Cortex of kidney (tissue), 1 donor: ENCODE measurements at regions not wholly inside any gene's neighbourhood (a gene's known extent, or its start where the extent isn't known, plus 50 kb on each side); places are given as distances from the start of the nearest gene placed in this dataset.

ENCODE experiments used
- DNase-seq: peaks from one replicate; lab custom pipeline; 2025; lab: John Stamatoyannopoulos, UW

DNA sequence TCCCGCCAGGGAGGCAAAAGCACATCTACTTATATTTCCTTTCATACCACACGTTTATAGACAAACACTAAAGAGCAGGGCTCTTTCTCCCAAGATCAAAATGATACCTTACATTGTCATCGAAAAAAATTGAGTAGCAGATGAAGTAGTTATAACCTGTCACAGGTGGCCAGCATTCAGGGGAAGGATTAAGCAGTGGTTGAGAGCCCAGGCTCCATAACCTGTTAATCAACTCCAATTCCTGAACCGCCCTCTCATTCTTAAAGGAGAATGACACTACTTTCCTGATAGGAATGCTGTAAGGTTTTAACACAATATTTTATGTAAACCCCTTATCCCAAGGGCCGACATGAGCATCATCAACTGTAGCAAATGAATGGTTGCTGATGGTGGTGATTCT lies 268.9 kb upstream of the KCNIP4 start:
- DNase-seq, result no peak

DNA sequence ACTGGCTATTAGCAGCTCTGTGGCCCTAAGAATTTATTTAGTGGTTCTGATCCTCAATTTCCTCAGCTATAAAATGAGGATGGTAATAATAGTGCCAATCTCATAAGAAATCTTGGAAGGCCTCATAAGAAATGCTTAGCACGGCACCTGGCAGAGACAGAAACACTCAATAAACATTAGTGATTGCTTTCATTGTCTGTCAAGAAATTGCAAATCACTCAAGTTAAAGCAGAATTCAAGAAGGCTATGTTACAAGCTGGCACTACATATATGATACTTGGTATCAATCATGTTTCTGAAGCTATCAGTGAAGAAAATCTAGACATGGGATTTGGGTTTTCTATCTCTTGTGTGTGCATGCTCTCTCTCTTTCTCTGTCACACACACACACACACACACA lies 267.7 kb upstream of the KCNIP4 start:
- DNase-seq, result no peak

DNA sequence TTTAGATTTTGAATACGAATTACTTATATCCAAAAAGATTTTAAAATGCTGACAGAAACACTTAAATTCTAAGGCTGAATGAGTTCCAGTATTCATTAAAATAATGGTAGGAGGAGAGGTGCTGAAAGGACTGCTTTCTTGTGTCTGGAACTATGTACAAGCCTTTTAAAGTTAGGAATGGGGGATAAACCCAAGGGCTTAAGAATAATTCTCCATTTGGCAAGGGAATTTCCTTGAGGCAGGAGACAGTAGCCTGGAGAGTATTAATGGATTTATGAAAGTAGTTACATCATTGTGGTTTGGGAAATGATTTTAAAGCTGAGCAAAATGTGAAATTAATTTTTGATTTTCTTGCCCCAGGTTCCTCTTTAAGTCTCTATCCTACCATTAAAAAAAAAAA lies 266.5 kb upstream of the KCNIP4 start:
- DNase-seq, result no peak

DNA sequence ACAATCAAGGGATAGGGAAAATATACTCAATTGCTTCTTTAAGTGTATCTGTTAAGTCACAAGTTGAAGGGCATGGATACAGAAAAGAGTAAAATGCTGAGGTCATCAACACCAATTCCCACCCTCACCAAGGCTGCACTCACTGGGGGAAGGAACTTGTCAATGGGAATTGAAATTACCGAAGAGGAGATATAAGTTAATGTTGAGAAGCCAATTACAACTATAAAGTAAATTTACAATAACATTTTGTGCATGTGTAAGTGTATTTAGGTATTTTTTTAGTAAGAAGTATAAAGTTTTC lies 255.1 kb upstream of the KCNIP4 start:
- DNase-seq, result no peak

DNA sequence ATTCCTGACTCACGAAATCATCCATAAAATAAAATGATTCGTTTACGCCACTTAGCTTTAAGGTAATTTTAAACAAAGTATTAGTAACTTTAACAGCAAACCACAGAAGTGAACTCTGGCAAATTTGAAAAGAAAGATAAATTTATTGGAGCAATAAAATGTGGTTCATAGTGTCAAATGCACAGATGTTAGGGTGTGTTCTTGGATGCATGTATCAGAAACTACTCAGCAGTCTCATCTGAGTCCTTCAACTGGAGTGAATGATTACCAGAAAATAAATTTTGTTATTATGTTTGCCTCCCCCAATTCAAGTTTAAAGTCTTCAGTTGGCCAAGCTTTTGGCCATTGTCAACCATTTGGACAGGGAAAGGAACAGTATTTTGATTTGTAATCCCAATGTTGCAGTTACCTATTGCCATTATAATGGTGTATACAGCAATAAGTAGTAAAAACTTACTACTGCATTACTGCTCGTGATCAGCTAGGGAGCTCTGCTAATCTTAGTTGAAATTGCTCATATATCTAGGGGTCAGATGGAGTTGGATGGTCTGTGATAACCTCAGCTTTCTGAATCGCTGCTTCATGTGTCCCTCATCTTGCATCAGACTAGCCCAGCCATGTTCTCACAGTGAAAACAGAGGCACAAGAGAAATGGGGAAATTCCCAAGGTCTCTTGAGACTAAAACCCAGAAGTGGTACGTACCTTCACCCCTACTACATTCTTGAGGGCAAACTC lies 254.6 kb upstream of the KCNIP4 start:
- DNase-seq, result no peak

- no peak for DNase-seq
Observed at GRCh38 chr4:22202246-22202974, 253.8 kb upstream of the KCNIP4 start.

DNA sequence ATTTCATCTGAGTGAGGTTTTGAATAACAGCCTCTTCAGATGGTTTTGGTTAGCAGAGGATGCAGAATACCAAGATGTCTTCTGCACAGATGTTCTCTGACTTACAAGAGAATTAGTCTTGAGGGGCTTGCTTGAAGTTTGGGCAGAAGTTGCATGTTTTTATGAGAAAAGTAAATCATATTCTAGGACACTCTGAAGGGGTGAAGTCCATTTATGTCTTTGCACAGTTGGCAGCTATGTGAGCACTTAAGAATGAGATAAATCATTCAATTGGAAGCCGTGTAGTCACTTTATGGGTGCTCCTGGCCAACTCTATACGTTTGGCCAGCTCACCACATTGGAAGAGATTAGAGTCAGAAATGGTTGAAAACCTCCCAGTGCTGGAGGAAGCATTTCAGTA lies 252.7 kb upstream of the KCNIP4 start:
- DNase-seq, result no peak

- no peak for DNase-seq
Observed at GRCh38 chr4:22196551-22196950, 248.0 kb upstream of the KCNIP4 start.

GRCh38 chr4:22192084-22192511 lies 243.5 kb upstream of the KCNIP4 start:
- no peak for DNase-seq

- no peak for DNase-seq
Observed at GRCh38 chr4:22191565-22191964, 243.0 kb upstream of the KCNIP4 start.

DNA sequence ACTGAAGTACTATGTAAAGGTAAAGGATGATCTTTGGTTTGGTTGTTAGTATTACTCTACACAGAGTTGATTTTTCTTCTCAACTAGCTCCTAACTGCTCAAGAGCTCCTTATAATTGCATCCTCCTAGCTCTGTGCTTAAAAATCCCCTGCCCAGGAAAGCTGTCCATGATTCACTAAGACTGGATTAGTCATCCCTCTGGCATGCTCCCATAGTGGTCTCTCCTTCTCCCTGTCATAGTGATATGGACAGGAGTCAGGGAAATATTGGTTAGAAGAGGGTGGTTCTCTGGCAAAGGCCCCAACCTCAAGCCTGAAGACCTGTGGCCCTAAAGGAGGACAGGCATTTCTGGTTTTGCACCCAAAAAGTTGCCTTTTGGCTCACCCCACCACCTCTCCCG lies 242.3 kb upstream of the KCNIP4 start:
- DNase-seq, result no peak

DNA sequence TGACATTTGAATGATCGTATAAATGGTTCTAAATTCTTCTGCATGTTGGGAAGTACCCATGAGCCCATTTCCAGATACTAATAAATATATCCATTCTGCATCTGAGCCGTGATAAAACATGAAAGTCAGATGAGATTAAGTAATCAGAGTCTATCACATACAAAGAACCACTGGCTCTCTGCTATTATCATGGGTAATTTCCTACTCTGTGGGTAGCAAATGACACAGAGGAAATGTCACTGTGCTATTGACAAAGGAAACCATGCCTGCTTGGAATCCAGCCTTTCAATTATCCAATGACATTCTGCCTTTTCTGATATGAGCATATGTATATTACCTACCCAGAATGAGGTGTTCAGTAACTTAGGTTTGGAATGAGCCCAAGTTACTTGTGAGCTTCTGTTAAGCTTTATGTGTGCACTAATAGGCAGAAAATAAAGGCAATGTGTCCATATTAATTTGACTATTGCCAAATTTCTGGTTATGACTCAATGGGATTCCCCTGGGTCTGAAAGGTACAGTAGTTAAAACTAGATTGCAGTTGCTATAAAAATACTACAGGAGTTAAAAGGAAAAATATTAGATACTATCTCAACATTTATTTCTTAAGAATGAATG lies 238.7 kb upstream of the KCNIP4 start:
- no peak for DNase-seq

- no peak for DNase-seq
Observed at GRCh38 chr4:22181736-22182135, 233.2 kb upstream of the KCNIP4 start.

DNA sequence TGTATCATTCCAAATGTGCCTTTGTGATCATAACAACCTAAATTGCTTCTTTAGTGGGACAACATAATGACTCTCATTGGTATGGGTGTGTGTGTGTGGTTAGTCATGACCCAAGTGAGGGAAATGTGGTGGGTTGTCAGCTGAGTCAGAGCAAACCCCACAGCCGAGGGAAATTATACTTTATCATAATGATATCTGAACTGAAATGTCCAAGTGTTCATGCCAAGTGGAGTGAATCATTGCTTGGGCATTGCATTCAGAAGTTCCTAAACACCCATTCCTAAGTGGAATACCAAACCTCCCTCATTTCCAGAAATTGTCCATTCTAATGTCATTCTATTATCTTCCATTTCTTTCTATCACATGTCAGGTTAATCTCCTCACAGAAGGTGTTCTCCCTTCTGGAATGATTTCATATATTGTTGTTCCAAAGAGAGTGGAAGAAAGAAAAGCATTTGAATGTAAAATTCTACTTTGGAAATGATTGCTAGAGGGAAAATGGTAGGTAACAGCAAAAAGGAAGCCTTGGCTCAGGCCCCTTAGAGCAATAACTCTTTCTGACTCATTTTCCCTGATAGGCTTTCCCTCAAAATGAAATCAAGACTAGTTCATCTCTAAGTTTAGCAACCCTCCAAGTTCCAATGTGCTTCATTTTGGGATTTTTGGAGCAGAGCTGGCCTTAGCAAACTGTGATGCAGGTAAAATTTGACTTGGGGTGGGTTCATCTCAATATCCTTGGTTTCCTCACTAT lies 230.7 kb upstream of the KCNIP4 start:
- DNase-seq, result no peak

DNA sequence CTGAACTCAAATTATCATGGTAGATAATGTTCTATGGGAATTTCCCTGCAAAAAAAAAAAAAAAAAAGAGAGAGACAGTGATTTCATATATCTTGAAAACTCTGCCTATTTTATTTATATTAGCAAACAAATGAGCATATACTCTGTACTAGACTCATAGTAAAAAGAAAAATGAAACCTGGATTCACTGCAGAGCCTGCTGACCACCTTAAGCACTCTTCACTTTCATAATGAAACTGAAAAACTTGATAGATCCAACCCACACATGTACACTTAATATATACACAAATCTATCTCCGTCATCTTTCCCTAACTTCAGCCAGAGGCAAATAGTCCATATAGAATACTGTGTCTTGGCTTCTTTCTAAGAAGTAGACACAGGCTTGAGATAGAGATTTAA lies 226.1 kb upstream of the KCNIP4 start:
- no peak for DNase-seq

DNA sequence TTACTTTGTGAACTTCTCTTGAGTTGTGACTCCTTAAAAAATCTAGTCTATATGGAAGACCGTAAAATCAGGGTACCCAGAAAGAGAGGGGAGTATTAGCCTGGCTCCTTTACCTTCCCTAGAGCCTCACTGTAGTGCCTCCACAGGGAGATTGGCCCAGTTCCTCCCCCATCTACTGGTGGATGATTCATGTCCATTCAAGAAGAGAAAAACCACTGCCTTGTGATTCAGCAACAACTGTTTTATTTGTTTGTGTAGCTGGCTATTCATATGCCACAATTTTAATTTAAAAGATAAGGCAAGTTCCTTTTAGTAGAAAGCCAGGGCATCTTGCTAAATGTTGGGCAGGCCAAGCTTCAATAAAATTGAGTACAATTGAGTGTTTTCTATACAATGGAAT lies 221.8 kb upstream of the KCNIP4 start:
- DNase-seq, result no peak

- no peak for DNase-seq
Observed at GRCh38 chr4:22167201-22167600, 218.6 kb upstream of the KCNIP4 start.

DNA sequence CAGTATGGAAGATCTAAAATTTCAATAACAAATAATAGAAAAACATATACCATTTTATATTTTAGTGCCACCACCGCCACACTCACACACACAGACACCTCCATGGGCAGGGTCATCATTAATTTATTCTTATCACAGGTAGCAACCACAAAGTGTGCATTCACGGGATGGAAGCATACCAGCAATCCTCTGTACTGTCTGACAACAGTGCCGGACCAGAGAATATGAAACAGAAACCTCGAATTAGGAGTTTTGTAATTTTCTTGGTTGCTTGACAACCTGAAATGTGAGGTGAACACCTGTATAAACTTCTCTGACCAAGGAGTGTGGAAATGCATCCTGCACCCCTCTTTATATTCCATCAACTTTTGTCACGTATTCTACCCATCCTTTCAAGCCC lies 213.9 kb upstream of the KCNIP4 start:
- no peak for DNase-seq

DNA sequence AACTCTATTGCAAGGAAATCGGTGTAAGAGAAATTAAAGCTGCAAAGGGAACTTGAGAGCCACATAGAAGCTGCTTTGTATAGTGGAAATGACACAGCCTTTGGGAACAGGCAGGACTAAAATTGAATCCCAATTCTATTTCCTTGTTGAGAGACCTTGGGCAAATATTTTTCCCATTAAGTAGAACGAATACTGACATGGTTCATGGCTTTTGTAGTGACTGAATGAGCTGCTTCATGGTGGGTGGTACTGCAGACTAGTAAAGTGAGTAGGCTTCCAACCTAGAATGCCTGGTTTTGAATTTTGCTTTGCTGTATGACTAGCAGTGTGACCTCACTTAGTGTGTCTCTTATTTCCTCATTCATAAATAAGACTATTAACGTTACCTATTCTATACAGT lies 182.2 kb upstream of the KCNIP4 start:
- no peak for DNase-seq

GRCh38 chr4:22129454-22130029 lies 181.0 kb upstream of the KCNIP4 start:
- DNase-seq, result no peak

DNA sequence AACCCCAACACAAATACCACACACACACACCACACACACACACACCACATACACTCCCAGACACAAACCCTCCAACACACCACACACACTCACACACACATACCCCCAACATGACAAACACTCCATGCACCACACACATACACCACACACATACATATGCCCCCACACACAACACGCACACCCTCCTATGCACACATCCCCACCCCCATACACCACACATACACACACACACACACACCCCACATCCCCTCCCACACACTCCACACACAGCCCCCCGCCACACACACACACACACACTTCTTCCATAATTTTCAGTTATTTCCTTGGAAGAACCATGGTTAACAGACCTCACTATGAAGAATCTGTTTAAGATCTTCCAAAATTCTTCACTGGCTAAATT lies 173.5 kb upstream of the KCNIP4 start:
- no peak for DNase-seq

- no peak for DNase-seq
Observed at GRCh38 chr4:22115262-22115661, 166.7 kb upstream of the KCNIP4 start.
